Activated CD8-positive, alpha-beta T cell treated with anti-CD3 and anti-CD28 coated beads, Interleukin-2, amount 10 ng/mL, durations not matched to agents 7 days and 5 days (primary cell): ENCODE measurements at regions not wholly inside any gene's neighbourhood (a gene's known extent, or its start where the extent isn't known, plus 50 kb on each side); places are given as distances from the start of the nearest gene placed in this dataset.
"Not testable (repeated sequence)": the region's sequence is repeated elsewhere in the genome, so short reads cannot be mapped to it uniquely, and the experiment has no call there.

Source experiments
- ATAC-seq: fragments of 150-1000 bp; cut with Tn5 transposase; one replicate; pipeline ENCODE4 v1.10.0; 2021; ENCODE audit warnings: moderate library complexity
- CTCF ChIA-PET: fragments of 350-600 bp; sonication (Branson Sonifier 250); formaldehyde crosslinking; loops from one replicate; lab custom pipeline; 2021; ENCODE audit warnings: antibody characterized with exemption; lab: Charles Lee
- POLR2A ChIA-PET: fragments of 350-600 bp; sonication (Branson Sonifier 250); formaldehyde crosslinking; loops from one replicate; lab custom pipeline; 2021; ENCODE audit warnings: antibody characterized with exemption; lab: Charles Lee
- DNase-seq: peaks from one replicate; pipeline ENCODE4 v3.0.0-alpha.2; 2020
- H3K27ac Mint-ChIP-seq: one replicate; pipeline ENCODE4 v1.8.0; 2021; ENCODE audit warnings: mild to moderate bottlenecking, mixed read lengths
- H3K27me3 Mint-ChIP-seq: one replicate; pipeline ENCODE4 v1.8.0; 2021; ENCODE audit warnings: low read depth, mixed read lengths
- H3K36me3 Mint-ChIP-seq: one replicate; pipeline ENCODE4 v1.8.0; 2021; ENCODE audit warnings: low read depth, mixed read lengths
- H3K4me1 Mint-ChIP-seq: one replicate; pipeline ENCODE4 v1.8.0; 2021; ENCODE audit warnings: low read depth, mixed read lengths
- H3K4me3 Mint-ChIP-seq: one replicate; pipeline ENCODE4 v1.8.0; 2021; ENCODE audit warnings: mild to moderate bottlenecking, mixed read lengths
- H3K9me3 Mint-ChIP-seq: one replicate; pipeline ENCODE4 v1.8.0; 2022; ENCODE audit warnings: mixed read lengths; ENCODE audit not compliant: insufficient read depth

- ChIA-PET CTCF (no interaction called here), POLR2A (no interaction called here)
- ATAC-seq: no peak
- H3K9me3 Mint-ChIP-seq: no peaks in the 10 kb centered on the region
- DNase-seq: no peak
- peaks cover 19% of the 10 kb centered on the region for H3K27me3 Mint-ChIP-seq
- no peak overlapping the region for H3K27ac Mint-ChIP-seq
- no peaks in the 10 kb centered on the region for H3K4me1 Mint-ChIP-seq
- H3K36me3 Mint-ChIP-seq: no peaks in the 10 kb centered on the region
- no peak overlapping the region for H3K4me3 Mint-ChIP-seq
Measured at GRCh38 chr10:14422431-14422830, 91.7 kb upstream of the FRMD4A start.

- Mint-ChIP-seq H3K4me1 (no peaks in the 10 kb centered on the region), H3K36me3 (no peaks in the 10 kb centered on the region), H3K27me3 (peaks cover 19% of the 10 kb centered on the region), H3K4me3 (no peak overlapping the region), H3K27ac (no peak overlapping the region), H3K9me3 (no peaks in the 10 kb centered on the region)
- DNase-seq: no peak
- POLR2A ChIA-PET: no interaction called here
- CTCF ChIA-PET: no interaction called here
- ATAC-seq: no peak
Measured at GRCh38 chr10:14421941-14422340, 91.2 kb upstream of the FRMD4A start.

- H3K9me3 Mint-ChIP-seq, DNase-seq, H3K27ac Mint-ChIP-seq, H3K36me3 Mint-ChIP-seq, ATAC-seq, H3K4me3 Mint-ChIP-seq, CTCF ChIA-PET, POLR2A ChIA-PET, H3K4me1 Mint-ChIP-seq: not testable (repeated sequence)
- peaks cover 28% of the 10 kb centered on the region for H3K27me3 Mint-ChIP-seq
Measured at GRCh38 chr10:14417336-14417735, 86.6 kb upstream of the FRMD4A start.

- H3K4me1 Mint-ChIP-seq: no peaks in the 10 kb centered on the region
- no peak overlapping the region for H3K4me3 Mint-ChIP-seq
- ATAC-seq: no peak
- peaks cover 29% of the 10 kb centered on the region for H3K27me3 Mint-ChIP-seq
- ChIA-PET CTCF (no interaction called here), POLR2A (no interaction called here)
- H3K36me3 Mint-ChIP-seq: no peaks in the 10 kb centered on the region
- DNase-seq: no peak
- no peaks in the 10 kb centered on the region for H3K9me3 Mint-ChIP-seq
- H3K27ac Mint-ChIP-seq: no peak overlapping the region
Measured at GRCh38 chr10:14416308-14416700, 85.6 kb upstream of the FRMD4A start.

- Mint-ChIP-seq H3K36me3 (no peaks in the 10 kb centered on the region), H3K9me3 (no peaks in the 10 kb centered on the region), H3K4me3 (no peak overlapping the region), H3K27me3 (peaks cover 31% of the 10 kb centered on the region), H3K4me1 (no peaks in the 10 kb centered on the region), H3K27ac (no peak overlapping the region)
- ChIA-PET POLR2A (no interaction called here), CTCF (no interaction called here)
- no peak for DNase-seq
- no peak for ATAC-seq
Measured at GRCh38 chr10:14415676-14416307, 85.1 kb upstream of the FRMD4A start.

GRCh38 chr10:14414901-14415300 lies 84.2 kb upstream of the FRMD4A start:
- CTCF ChIA-PET: no interaction called here
- DNase-seq (no peak), ATAC-seq (no peak)
- POLR2A ChIA-PET: no interaction called here
- Mint-ChIP-seq H3K4me3 (no peak overlapping the region), H3K27me3 (peaks cover 31% of the 10 kb centered on the region), H3K9me3 (peaks cover 2% of the 10 kb centered on the region), H3K27ac (no peak overlapping the region), H3K4me1 (peaks cover 6% of the 10 kb centered on the region), H3K36me3 (no peaks in the 10 kb centered on the region)

- Mint-ChIP-seq H3K27ac (no peak overlapping the region), H3K4me1 (peaks cover 14% of the 10 kb centered on the region), H3K9me3 (peaks cover 6% of the 10 kb centered on the region), H3K36me3 (no peaks in the 10 kb centered on the region), H3K4me3 (no peak overlapping the region), H3K27me3 (peaks cover 27% of the 10 kb centered on the region)
- no peak for DNase-seq
- POLR2A ChIA-PET: no interaction called here
- no peak for ATAC-seq
- CTCF ChIA-PET: no interaction called here
Measured at GRCh38 chr10:14413523-14413922, 82.8 kb upstream of the FRMD4A start.

GRCh38 chr10:14412624-14413023 lies 81.9 kb upstream of the FRMD4A start:
- no peaks in the 10 kb centered on the region for H3K36me3 Mint-ChIP-seq
- H3K4me3 Mint-ChIP-seq: no peak overlapping the region
- H3K4me1 Mint-ChIP-seq: peaks cover 14% of the 10 kb centered on the region
- no peak for DNase-seq
- H3K27me3 Mint-ChIP-seq: peaks cover 23% of the 10 kb centered on the region
- ChIA-PET POLR2A (no interaction called here), CTCF (no interaction called here)
- no peak for ATAC-seq
- peaks cover 6% of the 10 kb centered on the region for H3K9me3 Mint-ChIP-seq
- H3K27ac Mint-ChIP-seq: no peak overlapping the region

- peaks cover 6% of the 10 kb centered on the region for H3K9me3 Mint-ChIP-seq
- ChIA-PET CTCF (no interaction called here), POLR2A (no interaction called here)
- H3K4me3 Mint-ChIP-seq: no peak overlapping the region
- DNase-seq: no peak
- H3K27me3 Mint-ChIP-seq: peaks cover 25% of the 10 kb centered on the region
- peaks cover 14% of the 10 kb centered on the region for H3K4me1 Mint-ChIP-seq
- no peaks in the 10 kb centered on the region for H3K36me3 Mint-ChIP-seq
- peak overlapping the region; percentile 46 for H3K27ac Mint-ChIP-seq
- ATAC-seq: no peak
Measured at GRCh38 chr10:14409856-14410458, 79.2 kb upstream of the FRMD4A start.

- DNase-seq (no peak), ATAC-seq (no peak)
- Mint-ChIP-seq H3K27ac (no peak overlapping the region), H3K4me3 (no peak overlapping the region), H3K27me3 (peaks cover 25% of the 10 kb centered on the region), H3K9me3 (peaks cover 6% of the 10 kb centered on the region), H3K4me1 (peaks cover 14% of the 10 kb centered on the region), H3K36me3 (no peaks in the 10 kb centered on the region)
- POLR2A ChIA-PET: no interaction called here
- CTCF ChIA-PET: no interaction called here
Measured at GRCh38 chr10:14409247-14409646, 78.5 kb upstream of the FRMD4A start.

GRCh38 chr10:14408139-14408538 lies 77.4 kb upstream of the FRMD4A start:
- peaks cover 6% of the 10 kb centered on the region for H3K9me3 Mint-ChIP-seq
- ATAC-seq: no peak
- CTCF ChIA-PET: no interaction called here
- peaks cover 19% of the 10 kb centered on the region for H3K27me3 Mint-ChIP-seq
- no peaks in the 10 kb centered on the region for H3K36me3 Mint-ChIP-seq
- H3K4me3 Mint-ChIP-seq: no peak overlapping the region
- H3K27ac Mint-ChIP-seq: no peak overlapping the region
- H3K4me1 Mint-ChIP-seq: peaks cover 14% of the 10 kb centered on the region
- no peak for DNase-seq
- POLR2A ChIA-PET: no interaction called here

- no peak for ATAC-seq
- CTCF ChIA-PET: no interaction called here
- H3K4me3 Mint-ChIP-seq: no peak overlapping the region
- no peak for DNase-seq
- POLR2A ChIA-PET: no interaction called here
- H3K9me3 Mint-ChIP-seq: peaks cover 6% of the 10 kb centered on the region
- peaks cover 14% of the 10 kb centered on the region for H3K4me1 Mint-ChIP-seq
- no peak overlapping the region for H3K27ac Mint-ChIP-seq
- H3K27me3 Mint-ChIP-seq: peaks cover 18% of the 10 kb centered on the region
- no peaks in the 10 kb centered on the region for H3K36me3 Mint-ChIP-seq
Measured at GRCh38 chr10:14407567-14407966, 76.8 kb upstream of the FRMD4A start.
